GM12872 (cell line): ENCODE measurements at regions not wholly inside any gene's neighbourhood (a gene's known extent, or its start where the extent isn't known, plus 50 kb on each side); places are given as distances from the start of the nearest gene placed in this dataset.

Source experiments
- CTCF ChIP-seq: IDR thresholded peaks from 3 replicates; pipeline ENCODE4 v1.5.1; 2011; ENCODE audit warnings: low read depth, mild to moderate bottlenecking, low read length, moderate library complexity; ENCODE audit not compliant: insufficient read depth

- no peak for TF ChIP-seq CTCF
Observed at GRCh38 chr7:42405782-42406181, 168.8 kb upstream of the GLI3 start.

DNA sequence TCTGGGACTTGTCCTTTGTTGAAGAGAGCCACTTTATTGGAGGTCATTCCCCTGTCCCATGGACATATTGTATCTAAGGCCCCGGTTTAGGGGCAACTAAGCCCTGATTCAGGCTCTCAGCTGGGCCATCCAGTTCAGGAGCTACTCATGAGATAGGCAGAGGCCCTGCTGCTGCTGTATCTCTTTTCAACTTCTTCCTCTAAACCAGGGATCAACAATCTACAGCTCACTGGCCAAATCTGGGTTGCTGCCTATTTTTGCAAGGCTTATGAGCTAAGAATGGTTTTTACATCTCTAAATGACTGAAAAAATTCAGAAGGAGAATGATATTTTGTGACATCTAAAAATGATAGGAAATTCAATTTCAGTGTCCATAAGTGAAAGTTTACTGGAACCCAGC lies 166.8 kb upstream of the GLI3 start:
- no peak for TF ChIP-seq CTCF

DNA sequence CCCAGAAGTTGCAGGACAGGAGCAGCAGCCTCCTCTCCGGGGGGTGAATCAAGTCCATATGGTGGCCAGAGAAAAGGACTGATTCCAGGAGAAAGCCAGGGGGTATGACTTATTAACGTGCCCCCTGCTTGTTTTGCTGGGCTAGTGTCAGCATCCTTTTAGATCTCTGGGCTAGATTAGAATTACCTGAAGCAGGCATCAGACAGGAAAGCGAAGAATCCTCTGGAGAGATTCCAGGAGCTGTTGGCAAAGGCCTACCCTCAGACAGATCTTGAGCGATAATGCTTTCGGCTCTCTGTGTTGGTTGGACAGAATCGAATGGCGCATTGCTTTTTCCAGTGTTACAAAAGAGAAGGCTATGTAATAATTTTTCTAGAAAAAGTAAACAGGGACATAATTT lies 164.0 kb upstream of the GLI3 start:
- TF ChIP-seq CTCF: no peak

GRCh38 chr7:42400211-42400772 lies 163.3 kb upstream of the GLI3 start:
- TF ChIP-seq CTCF: no peak

- TF ChIP-seq CTCF: no peak
Observed at GRCh38 chr7:42395607-42396006, 158.6 kb upstream of the GLI3 start.

GRCh38 chr7:42392826-42393225 lies 155.8 kb upstream of the GLI3 start:
- no peak for TF ChIP-seq CTCF

DNA sequence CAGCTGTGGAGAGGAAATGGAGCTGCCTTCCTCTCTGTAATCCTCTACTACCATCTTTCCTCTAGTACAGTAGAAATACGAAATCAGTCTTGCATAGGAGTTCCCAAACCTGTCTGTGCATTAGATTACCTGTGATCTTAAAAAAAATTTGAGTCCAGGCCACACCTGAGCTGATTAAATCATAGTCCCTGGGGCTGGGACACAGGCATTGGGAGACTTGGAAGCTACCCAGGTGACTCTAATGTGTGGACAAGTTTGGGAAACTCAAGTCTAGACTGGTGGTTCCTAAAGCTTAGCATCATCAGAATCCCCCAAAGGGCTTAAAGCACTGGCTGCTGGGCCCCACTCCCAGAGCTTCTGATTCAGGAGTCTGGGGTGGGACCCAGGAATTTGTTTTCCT lies 152.7 kb upstream of the GLI3 start:
- no peak for TF ChIP-seq CTCF
